Endothelial cell of umbilical vein (primary cell): ENCODE measurements at regions not wholly inside any gene's neighbourhood (a gene's known extent, or its start where the extent isn't known, plus 50 kb on each side); places are given as distances from the start of the nearest gene placed in this dataset.

Experiments used
- BruUV-seq: library from RNA; stranded (reverse); fragments of 400-500 nt; replicated peaks from 2 replicates; lab custom pipeline; 2021; lab: Mats Ljungman, UMichigan
- CTCF ChIA-PET: fragments of 300-600, 350-600 bp; sonication (Branson Sonifier 250); formaldehyde crosslinking; loops from one replicate; lab custom pipeline; 2021; ENCODE audit warnings: antibody characterized with exemption, inconsistent platforms; lab: Charles Lee
- POLR2A ChIA-PET: fragments of 300-600, 350-600 bp; sonication (Branson Sonifier 250); formaldehyde crosslinking; loops from one replicate; lab custom pipeline; 2021; ENCODE audit warnings: antibody characterized with exemption, inconsistent platforms; lab: Charles Lee
- DNase-seq: peaks from one replicate; pipeline ENCODE4 v3.0.0-alpha.2; 2011; ENCODE audit warnings: low read depth, low spot score
- FAIRE-seq: peaks from 2 replicates; lab custom pipeline; 2011; peaks lifted over from hg19 to GRCh38; lab: Jason Lieb, UNC
- H2AFZ ChIP-seq: 2 replicates; pipeline ENCODE4 v1.6.0; 2012; ENCODE audit warnings: low read depth, low read length, control low read depth, inconsistent platforms
- H3K27ac ChIP-seq: 2 replicates; pipeline ENCODE4 v1.5.1; 2011; ENCODE audit warnings: low read depth, mild to moderate bottlenecking, control low read depth, low read length, moderate library complexity; ENCODE audit not compliant: insufficient read depth
- H3K27me3 ChIP-seq, 2 experiments: 2 replicates each; pipeline versions ENCODE4 v1.6.0 to v1.6.1; 2011; ENCODE audit warnings: low read length in 2 of 2, mixed read lengths in 1 of 2; ENCODE audit not compliant: control insufficient read depth in 2 of 2, insufficient read depth in 2 of 2
- H3K36me3 ChIP-seq, 2 experiments: 2 replicates in 1 of 2; 3 replicates in 1 of 2; pipeline ENCODE4 v1.5.1; 2011; ENCODE audit warnings: low read length in 2 of 2, mild to moderate bottlenecking in 1 of 2, moderate library complexity in 1 of 2; ENCODE audit not compliant: control insufficient read depth in 2 of 2, insufficient read depth in 2 of 2; ENCODE audit errors: extremely low read depth in 1 of 2
- H3K4me1 ChIP-seq: 3 replicates; pipeline ENCODE4 v1.5.1; 2011; ENCODE audit warnings: mild to moderate bottlenecking, low read length; ENCODE audit not compliant: control insufficient read depth, insufficient read depth; ENCODE audit errors: extremely low read depth
- H3K4me2 ChIP-seq: 2 replicates; pipeline ENCODE4 v1.6.1; 2011; ENCODE audit warnings: low read length, control low read depth, mixed read lengths; ENCODE audit not compliant: insufficient read depth
- H3K4me3 ChIP-seq, 3 experiments: fragments of 200-600 bp in 1 of 3; sonication (generic), shearing (Covaris generic) in 1 of 3; replicated peaks in 1 of 3; 2 replicates each; pipeline ENCODE4 v1.5.1; 2011 to 2016; ENCODE audit warnings: control low read depth in 3 of 3, low read length in 3 of 3, mild to moderate bottlenecking in 2 of 3, inconsistent platforms in 1 of 3, low read depth in 1 of 3, moderate library complexity in 1 of 3; ENCODE audit not compliant: insufficient read depth in 1 of 3
- H3K79me2 ChIP-seq: 2 replicates; pipeline ENCODE4 v1.6.0; 2012; ENCODE audit warnings: low read length, inconsistent platforms; ENCODE audit not compliant: control insufficient read depth, insufficient read depth
- H3K9ac ChIP-seq: replicated peaks from 2 replicates; pipeline ENCODE3; 2011; ENCODE audit warnings: low read length, control low read depth; ENCODE audit not compliant: insufficient read depth; ENCODE audit errors: extremely low read depth
- H3K9me1 ChIP-seq: replicated peaks from 3 replicates; pipeline ENCODE4 v1.6.0; 2011; ENCODE audit warnings: mild to moderate bottlenecking, low read length; ENCODE audit not compliant: control insufficient read depth, insufficient read depth; ENCODE audit errors: extremely low read depth
- H3K9me3 ChIP-seq: replicated peaks from 2 replicates; pipeline ENCODE4 v1.5.1; 2012; ENCODE audit warnings: low read length, inconsistent platforms; ENCODE audit not compliant: control insufficient read depth, insufficient read depth
- H4K20me1 ChIP-seq: replicated peaks from 2 replicates; pipeline ENCODE3; 2011; ENCODE audit warnings: mild to moderate bottlenecking, low read length; ENCODE audit not compliant: control insufficient read depth, insufficient read depth; ENCODE audit errors: extremely low read depth
- CTCF ChIP-seq, 2 donors: IDR thresholded peaks; 1 replicate in 1 of 2; 2 replicates in 1 of 2; pipeline ENCODE4 v1.5.1; 2011; ENCODE audit warnings: low read length in 2 of 2, mild to moderate bottlenecking in 2 of 2, moderate library complexity in 2 of 2, control low read depth in 1 of 2, inconsistent platforms in 1 of 2, low read depth in 1 of 2; ENCODE audit not compliant: insufficient read depth in 1 of 2; ENCODE audit errors: extremely low read depth in 1 of 2
- EZH2 ChIP-seq: IDR thresholded peaks from 2 replicates; pipeline ENCODE4 v1.6.1; 2012; ENCODE audit warnings: borderline replicate concordance, low read depth, mild to moderate bottlenecking, moderate library complexity, low read length, inconsistent platforms; ENCODE audit not compliant: severe bottlenecking
- FOS ChIP-seq: IDR thresholded peaks from 2 replicates; pipeline ENCODE4 v1.6.1; 2011; ENCODE audit warnings: mild to moderate bottlenecking, low read length, moderate library complexity, borderline replicate concordance; ENCODE audit not compliant: insufficient read depth
- GATA2 ChIP-seq: IDR thresholded peaks from 2 replicates; pipeline ENCODE4 v1.7.0; 2011; ENCODE audit warnings: low read depth, mild to moderate bottlenecking, moderate library complexity, mixed read lengths, low read length; ENCODE audit not compliant: insufficient read length, insufficient read depth
- JUN ChIP-seq: IDR thresholded peaks from 2 replicates; pipeline ENCODE4 v1.6.1; 2011; ENCODE audit warnings: borderline replicate concordance, low read depth; ENCODE audit not compliant: insufficient read length, insufficient read depth
- MAX ChIP-seq: IDR thresholded peaks from 2 replicates; pipeline ENCODE4 v1.6.1; 2011; ENCODE audit not compliant: insufficient read depth, insufficient read length
- MYC ChIP-seq: IDR thresholded peaks from one replicate; pipeline ENCODE4 v1.6.1; 2011; ENCODE audit warnings: mild to moderate bottlenecking, low read depth, low read length
- POLR2A ChIP-seq: IDR thresholded peaks from 2 replicates; pipeline ENCODE4 v1.6.1; 2012; ENCODE audit warnings: low read depth, mild to moderate bottlenecking, control low read depth, low read length
- POLR2AphosphoS5 ChIP-seq: IDR thresholded peaks from 2 replicates; pipeline ENCODE4 v1.6.1; 2012; ENCODE audit warnings: low read depth, mild to moderate bottlenecking, control low read depth, low read length, moderate library complexity; ENCODE audit not compliant: insufficient read depth
- dilution Hi-C: fragments of 300-500 bp; cut with MboI; formaldehyde crosslinking; loops from one replicate; pipeline ENCODE4 v1.15.0; 2019; ENCODE audit warnings: low sequenced_read_pairs; ENCODE audit not compliant: extremely low pct_ligation_motif_present
- intact Hi-C: fragments of 100-400 bp; cut with micrococcal nuclease; formaldehyde crosslinking; loops from one replicate; pipeline ENCODE4 v1.10.0; 2022

- Histone ChIP-seq H3K9me3 (no peaks in the 10 kb centered on the region), H3K9ac (no peak overlapping the region), H3K4me1 (no peaks in the 10 kb centered on the region), H3K79me2 (no peaks in the 10 kb centered on the region), H2AFZ (no peak overlapping the region), H3K4me3 (no peak overlapping the region), H3K36me3 (no peaks in the 10 kb centered on the region), H3K4me2 (no peak overlapping the region), H4K20me1 (no peaks in the 10 kb centered on the region), H3K27ac (no peak overlapping the region), H3K9me1 (no peaks in the 10 kb centered on the region), H3K27me3 (no peaks in the 10 kb centered on the region)
- CTCF ChIA-PET = no interaction called here
- no TSS peak for BruUV-seq
- dilution Hi-C loops (no loop called here), intact Hi-C loops (no loop called here)
- TF ChIP-seq POLR2A = no peak
- no peak for TF ChIP-seq JUN
- TF ChIP-seq POLR2AphosphoS5 = no peak
- TF ChIP-seq GATA2 = no peak
- no peak for TF ChIP-seq FOS
- TF ChIP-seq MYC = no peak
- no peak for TF ChIP-seq MAX
- no peak for TF ChIP-seq EZH2
- no peak for TF ChIP-seq CTCF (IDR thresholded peaks at IDR 0.05; ENCODE audit: extremely low read depth in 1 of 2, insufficient read depth in 1 of 2, low read depth in 1 of 2, low read length in 2 of 2)
- no peak for FAIRE-seq
- POLR2A ChIA-PET = no interaction called here
- DNase-seq = no peak
Measured at GRCh38 chr3:82736696-82737277, 975.3 kb upstream of the GBE1 start.
